Testis (tissue), 2 donors: ENCODE measurements at regions not wholly inside any gene's neighbourhood (a gene's known extent, or its start where the extent isn't known, plus 50 kb on each side); places are given as distances from the start of the nearest gene placed in this dataset.

Source experiments
- CTCF ChIP-seq, 3 experiments: fragments of 450-650 bp in 2 of 3; fragments of 200-600 bp in 1 of 3; sonication (generic) in 1 of 3; IDR thresholded peaks; one replicate each; pipeline ENCODE4 v1.5.1; 2016 to 2019; ENCODE audit warnings: antibody characterized with exemption in 3 of 3, mild to moderate bottlenecking in 2 of 3, moderate library complexity in 1 of 3
- POLR2A ChIP-seq: fragments of 450-650 bp; IDR thresholded peaks from one replicate; pipeline ENCODE4 v1.6.1; 2017; ENCODE audit warnings: antibody characterized with exemption, mild to moderate bottlenecking, moderate library complexity

- TF ChIP-seq CTCF (IDR thresholded peaks at IDR 0.05): no peak
- no peak for TF ChIP-seq POLR2A
Observed at GRCh38 chr5:108669462-108669861, 78.2 kb upstream of the FER start.
